K562 (cell line): ENCODE measurements at regions not wholly inside any gene's neighbourhood (a gene's known extent, or its start where the extent isn't known, plus 50 kb on each side); places are given as distances from the start of the nearest gene placed in this dataset.

Experiments
- NCOA4 ChIP-seq: fragments of 450-650 bp; IDR thresholded peaks from 2 replicates; pipeline ENCODE4 v1.6.1; 2018; ENCODE audit warnings: mild to moderate bottlenecking; ENCODE audit not compliant: partially characterized antibody
- PHF20 ChIP-seq: fragments of 450-650 bp; IDR thresholded peaks from 2 replicates; pipeline ENCODE4 v1.6.1; 2018; ENCODE audit not compliant: partially characterized antibody
- RBM22 ChIP-seq: fragments of 200-400 bp; formaldehyde crosslinking; IDR thresholded peaks from 2 replicates; pipeline ENCODE4 v1.6.1; 2018; ENCODE audit warnings: low read length, low read depth; ENCODE audit not compliant: poor library complexity, severe bottlenecking
- U2AF1 ChIP-seq: fragments of 200-400 bp; formaldehyde crosslinking; optimal IDR thresholded peaks from 2 replicates; pipeline ENCODE3; 2017; ENCODE audit warnings: mild to moderate bottlenecking, low read depth, low read length, moderate library complexity
- TF ChIP-seq, protein P1 (sequence below): sonication (generic); formaldehyde crosslinking; IDR thresholded peaks from 2 replicates; pipeline ENCODE4 v1.8.0; 2023; ENCODE audit warnings: mild to moderate bottlenecking, missing genetic modification reagents

DNA sequence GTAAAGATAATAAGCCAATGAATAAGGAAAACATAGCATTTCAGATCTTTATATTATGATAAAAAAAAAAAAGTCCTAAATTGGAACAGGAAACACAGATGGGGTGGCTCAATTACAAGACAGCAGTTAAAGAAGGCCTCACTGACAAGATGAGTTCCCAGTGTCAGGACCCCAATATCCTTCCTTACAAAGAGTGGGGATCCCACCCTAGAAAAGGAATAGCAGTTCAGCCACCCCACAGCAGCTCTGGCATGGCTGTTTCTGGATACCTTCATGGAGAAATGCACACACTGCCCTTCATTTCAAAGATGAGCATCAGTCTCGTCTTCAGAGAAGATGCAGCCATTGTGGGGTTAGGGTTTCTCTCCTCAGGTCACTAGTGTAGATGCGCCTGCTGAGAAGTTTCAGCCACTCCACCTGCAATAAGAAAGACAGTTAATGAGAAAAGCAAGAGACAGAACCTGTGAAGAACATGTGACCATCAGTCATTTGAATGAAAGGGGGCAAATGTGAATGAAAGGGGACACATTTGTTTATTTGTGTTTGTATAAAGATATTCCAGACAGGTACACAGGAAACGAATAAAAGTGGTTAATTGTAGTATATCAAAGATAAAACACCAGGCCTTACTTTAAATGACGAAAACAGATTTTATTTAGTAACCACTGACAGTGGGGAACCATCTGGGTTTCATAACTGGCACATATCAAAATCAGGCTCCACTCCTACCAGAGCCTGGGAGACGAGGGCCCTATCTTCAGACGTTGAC lies 121.3 kb upstream of the PRSS16 start (continued):
- TF ChIP-seq, protein P1, sequence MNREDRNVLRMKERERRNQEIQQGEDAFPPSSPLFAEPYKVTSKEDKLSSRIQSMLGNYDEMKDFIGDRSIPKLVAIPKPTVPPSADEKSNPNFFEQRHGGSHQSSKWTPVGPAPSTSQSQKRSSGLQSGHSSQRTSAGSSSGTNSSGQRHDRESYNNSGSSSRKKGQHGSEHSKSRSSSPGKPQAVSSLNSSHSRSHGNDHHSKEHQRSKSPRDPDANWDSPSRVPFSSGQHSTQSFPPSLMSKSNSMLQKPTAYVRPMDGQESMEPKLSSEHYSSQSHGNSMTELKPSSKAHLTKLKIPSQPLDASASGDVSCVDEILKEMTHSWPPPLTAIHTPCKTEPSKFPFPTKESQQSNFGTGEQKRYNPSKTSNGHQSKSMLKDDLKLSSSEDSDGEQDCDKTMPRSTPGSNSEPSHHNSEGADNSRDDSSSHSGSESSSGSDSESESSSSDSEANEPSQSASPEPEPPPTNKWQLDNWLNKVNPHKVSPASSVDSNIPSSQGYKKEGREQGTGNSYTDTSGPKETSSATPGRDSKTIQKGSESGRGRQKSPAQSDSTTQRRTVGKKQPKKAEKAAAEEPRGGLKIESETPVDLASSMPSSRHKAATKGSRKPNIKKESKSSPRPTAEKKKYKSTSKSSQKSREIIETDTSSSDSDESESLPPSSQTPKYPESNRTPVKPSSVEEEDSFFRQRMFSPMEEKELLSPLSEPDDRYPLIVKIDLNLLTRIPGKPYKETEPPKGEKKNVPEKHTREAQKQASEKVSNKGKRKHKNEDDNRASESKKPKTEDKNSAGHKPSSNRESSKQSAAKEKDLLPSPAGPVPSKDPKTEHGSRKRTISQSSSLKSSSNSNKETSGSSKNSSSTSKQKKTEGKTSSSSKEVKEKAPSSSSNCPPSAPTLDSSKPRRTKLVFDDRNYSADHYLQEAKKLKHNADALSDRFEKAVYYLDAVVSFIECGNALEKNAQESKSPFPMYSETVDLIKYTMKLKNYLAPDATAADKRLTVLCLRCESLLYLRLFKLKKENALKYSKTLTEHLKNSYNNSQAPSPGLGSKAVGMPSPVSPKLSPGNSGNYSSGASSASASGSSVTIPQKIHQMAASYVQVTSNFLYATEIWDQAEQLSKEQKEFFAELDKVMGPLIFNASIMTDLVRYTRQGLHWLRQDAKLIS (CRISPR knock-in tag): 0 out of 2 replicates have a peak, but pooled peaks have one; percentile 35
- TF ChIP-seq RBM22 (peak; percentile 35), NCOA4 (no peak), PHF20 (no peak), U2AF1 (peak; percentile 22)
